CD14-positive monocyte (primary cell): ENCODE measurements at regions not wholly inside any gene's neighbourhood (a gene's known extent, or its start where the extent isn't known, plus 50 kb on each side); places are given as distances from the start of the nearest gene placed in this dataset.
"Not testable (repeated sequence)": the region's sequence is repeated elsewhere in the genome, so short reads cannot be mapped to it uniquely, and the experiment has no call there.

Experiments used
- DNase-seq, 3 donors: peaks; one replicate each; pipeline ENCODE4 v3.0.0-alpha.2; 2011 to 2022
- H2AFZ ChIP-seq: 2 replicates; pipeline ENCODE4 v1.6.0; 2012; ENCODE audit warnings: mild to moderate bottlenecking, low read depth, low read length, inconsistent platforms; ENCODE audit not compliant: insufficient read depth, poor library complexity, severe bottlenecking
- H3K27ac ChIP-seq, 2 donors: 1 replicate in 1 of 2; 2 replicates in 1 of 2; pipeline ENCODE4 v1.5.1; 2012 to 2013; ENCODE audit warnings: low read length in 2 of 2, control low read depth in 1 of 2, inconsistent platforms in 1 of 2, low read depth in 1 of 2, mild to moderate bottlenecking in 1 of 2
- H3K27me3 ChIP-seq, 2 donors: one replicate each; pipeline versions ENCODE4 v1.6.0 to v1.6.1; 2011 to 2013; ENCODE audit warnings: low read length in 2 of 2; ENCODE audit not compliant: control insufficient read depth in 2 of 2, insufficient read depth in 2 of 2
- H3K36me3 ChIP-seq, 2 donors: replicated peaks in 1 of 2; 1 replicate in 1 of 2; 2 replicates in 1 of 2; pipeline versions ENCODE4 v1.5.1 to v1.6.1; 2012 to 2013; ENCODE audit warnings: low read length in 2 of 2, control low read depth in 1 of 2, inconsistent platforms in 1 of 2, mild to moderate bottlenecking in 1 of 2; ENCODE audit not compliant: insufficient read depth in 2 of 2, control insufficient read depth in 1 of 2
- H3K4me1 ChIP-seq, 2 donors: 1 replicate in 1 of 2; 2 replicates in 1 of 2; pipeline versions ENCODE4 v1.5.1 to v1.6.1; 2012 to 2013; ENCODE audit warnings: low read length in 2 of 2, control low read depth in 1 of 2, inconsistent platforms in 1 of 2, mild to moderate bottlenecking in 1 of 2, moderate library complexity in 1 of 2; ENCODE audit not compliant: insufficient read depth in 2 of 2, control insufficient read depth in 1 of 2
- H3K4me2 ChIP-seq: replicated peaks from 2 replicates; pipeline ENCODE3; 2012; ENCODE audit warnings: low read length, moderate library complexity, mild to moderate bottlenecking; ENCODE audit not compliant: poor library complexity, severe bottlenecking; ENCODE audit errors: extremely low read depth
- H3K4me3 ChIP-seq, 3 experiments: fragments of 200-600 bp in 1 of 3; sonication (generic) in 1 of 3; replicated peaks in 1 of 3; 1 replicate in 2 of 3; 2 replicates in 1 of 3; pipeline ENCODE4 v1.5.1; 2011 to 2013; ENCODE audit warnings: low read length in 3 of 3, mild to moderate bottlenecking in 3 of 3, control low read depth in 2 of 3, low read depth in 2 of 3, inconsistent platforms in 1 of 3, moderate library complexity in 1 of 3
- H3K79me2 ChIP-seq: 2 replicates; pipeline ENCODE4 v1.6.0; 2012; ENCODE audit warnings: mild to moderate bottlenecking, control low read depth, inconsistent platforms, low read length, moderate library complexity; ENCODE audit not compliant: insufficient read depth
- H3K9ac ChIP-seq: 2 replicates; pipeline ENCODE4 v1.6.0; 2017; ENCODE audit warnings: low read length, mild to moderate bottlenecking; ENCODE audit not compliant: insufficient read depth, poor library complexity, severe bottlenecking
- H3K9me3 ChIP-seq, 2 donors: replicated peaks in 1 of 2; 1 replicate in 1 of 2; 2 replicates in 1 of 2; pipeline versions ENCODE4 v1.5.1 to v1.6.1; 2012 to 2013; ENCODE audit warnings: low read length in 2 of 2, control low read depth in 1 of 2; ENCODE audit not compliant: control insufficient read depth in 1 of 2, insufficient read depth in 1 of 2
- H4K20me1 ChIP-seq: 2 replicates; pipeline ENCODE4 v1.6.0; 2012; ENCODE audit warnings: mild to moderate bottlenecking, low read length, control low read depth, moderate library complexity; ENCODE audit not compliant: insufficient read depth
- H3K27ac Mint-ChIP-seq, 7 donors: one replicate each; pipeline ENCODE4 v1.8.0; 2020; ENCODE audit warnings: mild to moderate bottlenecking in 7 of 7, mixed read lengths in 7 of 7, moderate library complexity in 6 of 7, inconsistent platforms in 2 of 7
- H3K27me3 Mint-ChIP-seq, 3 donors: one replicate each; pipeline ENCODE4 v1.8.0; 2021 to 2022; ENCODE audit warnings: low read depth in 3 of 3, mild to moderate bottlenecking in 3 of 3, mixed read lengths in 3 of 3, moderate library complexity in 3 of 3, inconsistent platforms in 1 of 3
- H3K36me3 Mint-ChIP-seq, 2 donors: one replicate each; pipeline ENCODE4 v1.8.0; 2020; ENCODE audit warnings: mixed read lengths in 2 of 2, inconsistent platforms in 1 of 2, mild to moderate bottlenecking in 1 of 2
- H3K4me1 Mint-ChIP-seq: one replicate; pipeline ENCODE4 v1.8.0; 2020; ENCODE audit warnings: mild to moderate bottlenecking, mixed read lengths
- H3K4me3 Mint-ChIP-seq, 2 donors: one replicate each; pipeline ENCODE4 v1.8.0; 2020; ENCODE audit warnings: mild to moderate bottlenecking in 2 of 2, mixed read lengths in 2 of 2, moderate library complexity in 1 of 2
- H3K9me3 Mint-ChIP-seq, 7 donors: one replicate each; pipeline ENCODE4 v1.8.0; 2020 to 2022; ENCODE audit warnings: mixed read lengths in 7 of 7, mild to moderate bottlenecking in 6 of 7, moderate library complexity in 6 of 7, inconsistent platforms in 2 of 7
- whole genome bisulfite sequencing: methylation state at CpG from one replicate; pipeline ENCODE4 v1.1.5; 2013; ENCODE audit warnings: missing lambda C conversion rate; ENCODE audit not compliant: insufficient coverage; 5-methylcytosine and 5-hydroxymethylcytosine counted together
- intact Hi-C, 2 donors: fragments of 100-400 bp; cut with micrococcal nuclease; formaldehyde crosslinking; loops; one replicate each; pipeline versions ENCODE4 v1.15.0 to v1.15.1; 2023
- TF ChIP-seq, protein P1 (sequence below): fragments of 200-600 bp; IDR thresholded peaks from one replicate; pipeline ENCODE4 v1.8.0; 2022; ENCODE audit warnings: antibody characterized with exemption, mild to moderate bottlenecking

DNA sequence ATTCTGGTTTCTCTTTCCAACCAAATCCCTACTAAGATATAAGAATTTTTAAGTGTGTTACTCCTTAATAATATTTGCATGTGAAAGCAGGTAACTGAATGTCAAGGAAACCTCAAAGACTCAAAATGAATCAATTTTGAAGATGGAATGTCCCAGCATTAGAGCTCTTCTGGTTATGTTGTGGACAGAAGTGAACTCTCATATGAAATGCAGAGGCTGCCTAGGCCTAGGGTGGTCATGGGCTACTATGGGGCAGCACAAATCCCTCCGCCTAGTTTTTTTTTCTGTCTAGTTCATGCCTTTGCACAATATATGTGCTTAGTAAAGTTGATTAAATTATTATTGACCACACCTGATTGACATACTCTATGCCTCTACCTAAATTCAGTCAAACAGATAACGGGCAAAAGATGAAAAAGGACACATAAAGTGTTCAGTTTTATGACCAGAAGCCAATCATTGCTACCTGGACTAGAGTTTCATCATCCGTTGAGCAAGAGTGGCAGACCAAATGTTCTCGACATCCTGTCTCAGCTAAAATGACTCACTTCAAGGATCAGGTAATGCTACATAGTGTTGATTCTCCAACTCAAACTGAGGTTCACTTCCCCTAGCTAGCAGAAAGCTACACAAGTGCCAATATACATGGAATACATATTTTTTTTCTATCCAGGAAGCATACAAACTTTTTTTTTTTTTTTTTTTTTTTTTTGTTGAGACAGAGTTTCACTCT is 1211.4 kb downstream of the VRK1 start:
- intact Hi-C loops, result no loop called here
- WGBS, result 88% methylated on average over 2 of the region's 4 CpGs
- Mint-ChIP-seq H3K27me3 (no peaks in the 10 kb centered on the region), H3K27ac (no peak overlapping the region), H3K4me3 (no peak overlapping the region), H3K36me3 (no peaks in the 10 kb centered on the region), H3K4me1 (no peaks in the 10 kb centered on the region), H3K9me3 (peaks cover 0 to 11% (median 4%) of the 10 kb centered on the region in 7 donors)
- no peak for DNase-seq
- Histone ChIP-seq H3K79me2 (no peaks in the 10 kb centered on the region), H3K27me3 (no peaks in the 10 kb centered on the region), H2AFZ (no peak overlapping the region), H3K9ac (no peak overlapping the region), H3K4me3 (no peak overlapping the region), H3K9me3 (no peaks in the 10 kb centered on the region), H3K4me2 (no peak overlapping the region), H3K4me1 (no peaks in the 10 kb centered on the region), H3K27ac (no peak overlapping the region), H3K36me3 (no peaks in the 10 kb centered on the region), H4K20me1 (no peaks in the 10 kb centered on the region)
- TF ChIP-seq, protein P1, sequence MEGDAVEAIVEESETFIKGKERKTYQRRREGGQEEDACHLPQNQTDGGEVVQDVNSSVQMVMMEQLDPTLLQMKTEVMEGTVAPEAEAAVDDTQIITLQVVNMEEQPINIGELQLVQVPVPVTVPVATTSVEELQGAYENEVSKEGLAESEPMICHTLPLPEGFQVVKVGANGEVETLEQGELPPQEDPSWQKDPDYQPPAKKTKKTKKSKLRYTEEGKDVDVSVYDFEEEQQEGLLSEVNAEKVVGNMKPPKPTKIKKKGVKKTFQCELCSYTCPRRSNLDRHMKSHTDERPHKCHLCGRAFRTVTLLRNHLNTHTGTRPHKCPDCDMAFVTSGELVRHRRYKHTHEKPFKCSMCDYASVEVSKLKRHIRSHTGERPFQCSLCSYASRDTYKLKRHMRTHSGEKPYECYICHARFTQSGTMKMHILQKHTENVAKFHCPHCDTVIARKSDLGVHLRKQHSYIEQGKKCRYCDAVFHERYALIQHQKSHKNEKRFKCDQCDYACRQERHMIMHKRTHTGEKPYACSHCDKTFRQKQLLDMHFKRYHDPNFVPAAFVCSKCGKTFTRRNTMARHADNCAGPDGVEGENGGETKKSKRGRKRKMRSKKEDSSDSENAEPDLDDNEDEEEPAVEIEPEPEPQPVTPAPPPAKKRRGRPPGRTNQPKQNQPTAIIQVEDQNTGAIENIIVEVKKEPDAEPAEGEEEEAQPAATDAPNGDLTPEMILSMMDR, result no peak

DNA sequence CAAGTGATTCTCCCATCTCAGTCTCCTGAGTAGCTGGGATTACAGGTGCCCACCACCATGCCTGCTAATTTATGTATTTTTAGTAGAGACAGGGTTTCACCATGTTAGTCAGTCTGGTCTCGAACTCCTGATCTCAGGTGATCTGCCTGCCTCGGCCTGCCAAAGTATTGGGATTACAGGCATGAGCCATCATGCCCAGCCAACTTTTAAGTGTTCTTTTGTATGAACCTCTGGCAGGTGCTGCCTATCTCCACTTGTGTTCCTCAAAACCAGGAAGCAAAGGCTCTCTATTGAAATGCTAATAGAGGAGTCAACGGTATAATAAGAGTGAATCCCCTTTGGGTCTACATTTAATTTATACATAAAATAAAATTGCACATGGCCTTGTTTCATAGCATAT is 1212.0 kb downstream of the VRK1 start:
- H3K4me3 Mint-ChIP-seq, intact Hi-C loops, H3K27ac ChIP-seq, H3K4me2 ChIP-seq, H3K27me3 ChIP-seq, H3K36me3 Mint-ChIP-seq, DNase-seq, H3K79me2 ChIP-seq, H3K9me3 ChIP-seq, H2AFZ ChIP-seq, H3K27me3 Mint-ChIP-seq, H3K4me3 ChIP-seq, H3K4me1 ChIP-seq, H3K36me3 ChIP-seq, H4K20me1 ChIP-seq, H3K27ac Mint-ChIP-seq, H3K9me3 Mint-ChIP-seq, H3K4me1 Mint-ChIP-seq, H3K9ac ChIP-seq: not testable (repeated sequence)
- 73% methylated on average over 2 of the region's 3 CpGs for WGBS
